Neural cell (in vitro differentiated cells): ENCODE measurements at regions not wholly inside any gene's neighbourhood (a gene's known extent, or its start where the extent isn't known, plus 50 kb on each side); places are given as distances from the start of the nearest gene placed in this dataset.

ENCODE experiments used
- H2AFZ ChIP-seq: fragments of 200-600, 300-800 bp; sonication (generic), shearing (Covaris generic); 2 replicates; pipeline ENCODE4 v1.6.0; 2014; ENCODE audit warnings: low read depth, mild to moderate bottlenecking, antibody characterized with exemption, low read length, moderate library complexity
- H3F3A ChIP-seq: fragments of 200-600 bp; shearing (Covaris generic); 2 replicates; pipeline ENCODE4 v1.6.1; 2016; ENCODE audit warnings: mild to moderate bottlenecking, moderate library complexity, mixed read lengths, antibody characterized with exemption, low read length; ENCODE audit not compliant: insufficient read depth, poor library complexity, severe bottlenecking
- H3K27ac ChIP-seq: fragments of 200-600, 300-800 bp; sonication (generic), shearing (Covaris generic); 2 replicates; pipeline ENCODE4 v1.5.1; 2014; ENCODE audit warnings: mild to moderate bottlenecking, low read length, moderate library complexity
- H3K27me3 ChIP-seq: fragments of 300-800, 200-600 bp; sonication (generic), shearing (Covaris generic); 2 replicates; pipeline ENCODE4 v1.6.0; 2014; ENCODE audit warnings: mild to moderate bottlenecking, low read depth, low read length, moderate library complexity; ENCODE audit not compliant: insufficient read depth
- H3K36me3 ChIP-seq: fragments of 300-800, 200-600 bp; sonication (generic), shearing (Covaris generic); 2 replicates; pipeline ENCODE4 v1.5.1; 2014; ENCODE audit warnings: mild to moderate bottlenecking, antibody characterized with exemption, low read length, moderate library complexity; ENCODE audit not compliant: insufficient read depth
- H3K4me2 ChIP-seq: fragments of 300-800, 200-600 bp; sonication (generic), shearing (Covaris generic); 2 replicates; pipeline ENCODE4 v1.6.0; 2014; ENCODE audit warnings: mild to moderate bottlenecking, low read length
- H3K4me3 ChIP-seq: fragments of 300-800, 200-600 bp; sonication (generic), shearing (Covaris generic); 2 replicates; pipeline ENCODE4 v1.5.1; 2014; ENCODE audit warnings: mild to moderate bottlenecking, low read length, moderate library complexity
- H3K79me2 ChIP-seq: fragments of 200-600 bp; shearing (Covaris generic); replicated peaks from 2 replicates; pipeline ENCODE4 v1.6.0; 2014; ENCODE audit warnings: mild to moderate bottlenecking, low read length, moderate library complexity; ENCODE audit not compliant: insufficient read depth
- H3K9ac ChIP-seq: fragments of 300-800, 200-600 bp; sonication (generic), shearing (Covaris generic); 2 replicates; pipeline ENCODE4 v1.6.1; 2016; ENCODE audit warnings: mild to moderate bottlenecking, low read length, mixed read lengths
- H3K9me2 ChIP-seq: fragments of 200-600 bp; shearing (Covaris generic); 2 replicates; pipeline ENCODE4 v1.6.1; 2016; ENCODE audit warnings: mild to moderate bottlenecking, low read length, mixed read lengths; ENCODE audit not compliant: insufficient read depth
- H3K9me3 ChIP-seq: fragments of 200-600, 300-800 bp; sonication (generic), shearing (Covaris generic); 2 replicates; pipeline ENCODE4 v1.6.1; 2016; ENCODE audit warnings: mild to moderate bottlenecking, mixed run types, low read length, moderate library complexity, mixed read lengths
- H4K20me1 ChIP-seq: fragments of 200-600 bp; shearing (Covaris generic); 2 replicates; pipeline ENCODE4 v1.6.1; 2016; ENCODE audit warnings: mild to moderate bottlenecking, mixed run types; ENCODE audit not compliant: insufficient read depth
- EP300 ChIP-seq: fragments of 450-650 bp; conservative IDR thresholded peaks from 2 replicates; pipeline ENCODE4 v1.6.1; 2014; ENCODE audit warnings: antibody characterized with exemption, mild to moderate bottlenecking, moderate library complexity; ENCODE audit not compliant: poor library complexity, severe bottlenecking
- EZH2 ChIP-seq: fragments of 200-600, 300-800 bp; shearing (Covaris generic), sonication (generic); IDR thresholded peaks from 2 replicates; pipeline ENCODE4 v1.6.1; 2014; ENCODE audit warnings: antibody characterized with exemption, low read length, borderline replicate concordance, mild to moderate bottlenecking; ENCODE audit not compliant: insufficient read depth, poor library complexity, severe bottlenecking
- MXI1 ChIP-seq: fragments of 450-650 bp; conservative IDR thresholded peaks from 2 replicates; pipeline ENCODE4 v1.6.1; 2014; ENCODE audit warnings: antibody characterized with exemption, mild to moderate bottlenecking; ENCODE audit not compliant: poor library complexity, severe bottlenecking
- POLR2AphosphoS5 ChIP-seq: IDR thresholded peaks from 2 replicates; pipeline ENCODE4 v1.6.1; 2012
- RAD21 ChIP-seq: fragments of 450-650 bp; conservative IDR thresholded peaks from 2 replicates; pipeline ENCODE4 v1.6.1; 2014; ENCODE audit warnings: antibody characterized with exemption, mild to moderate bottlenecking, moderate library complexity
- SMC3 ChIP-seq: fragments of 450-650 bp; conservative IDR thresholded peaks from 2 replicates; pipeline ENCODE4 v1.6.1; 2014; ENCODE audit warnings: antibody characterized with exemption, mild to moderate bottlenecking, moderate library complexity; ENCODE audit not compliant: poor library complexity
- TAF1 ChIP-seq: IDR thresholded peaks from 2 replicates; pipeline ENCODE4 v1.6.1; 2012; ENCODE audit warnings: low read depth
- TF ChIP-seq, protein P1 (sequence below): IDR thresholded peaks from 2 replicates; pipeline ENCODE4 v1.6.1; 2012; ENCODE audit warnings: borderline replicate concordance
- TF ChIP-seq, protein P2 (sequence below): fragments of 450-650 bp; IDR thresholded peaks from 2 replicates; pipeline ENCODE4 v1.5.1; 2014; ENCODE audit warnings: antibody characterized with exemption, mild to moderate bottlenecking, moderate library complexity; ENCODE audit not compliant: poor library complexity, severe bottlenecking

DNA sequence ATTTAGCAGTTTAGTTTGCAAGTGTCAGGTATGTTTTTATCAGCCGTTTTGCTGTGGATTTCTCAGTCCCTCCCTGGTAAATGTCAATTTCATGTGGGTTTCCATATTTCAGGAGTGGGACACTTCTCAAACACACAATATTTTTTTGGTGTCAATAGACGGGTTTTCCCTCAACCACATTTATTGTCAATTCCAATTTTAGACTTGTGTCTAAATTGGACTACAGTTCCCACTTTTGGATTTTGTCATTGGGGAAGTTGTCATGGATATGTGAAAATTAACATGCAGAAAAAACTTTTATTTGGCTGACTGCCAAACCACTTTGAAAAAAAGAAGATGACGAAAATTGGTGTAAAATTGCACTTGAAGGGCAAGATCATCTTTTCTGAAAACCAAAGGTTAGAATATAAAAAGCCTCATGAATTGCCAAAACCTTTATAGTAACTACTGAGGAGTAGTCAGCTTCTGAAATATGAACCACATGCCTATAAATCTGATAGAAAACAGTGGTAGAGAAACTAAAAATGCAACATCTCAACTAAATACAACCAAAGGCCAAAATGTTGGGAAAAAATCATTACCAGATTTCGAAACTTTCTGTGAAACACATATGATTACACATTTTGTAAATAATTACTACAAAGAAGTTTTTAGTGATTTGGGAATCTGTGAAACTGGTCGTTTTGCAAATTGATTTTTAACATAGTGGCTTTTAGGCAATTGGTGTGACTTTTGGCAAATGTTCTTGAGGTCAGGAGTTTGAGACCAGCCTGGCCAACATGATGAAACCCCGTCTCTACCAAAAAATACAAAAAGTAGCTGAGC is 106.4 kb downstream of the BCL2L11 start:
- Histone ChIP-seq H3K4me3 (no peak overlapping the region), H3F3A (no peaks in the 10 kb centered on the region), H3K36me3 (no peaks in the 10 kb centered on the region), H3K4me2 (no peak overlapping the region), H3K79me2 (no peaks in the 10 kb centered on the region), H2AFZ (no peak overlapping the region), H3K9me3 (no peaks in the 10 kb centered on the region), H3K9ac (no peak overlapping the region), H3K27ac (no peak overlapping the region), H3K9me2 (no peaks in the 10 kb centered on the region), H3K27me3 (no peaks in the 10 kb centered on the region), H4K20me1 (no peaks in the 10 kb centered on the region)
- TF ChIP-seq MXI1 (no peak), RAD21 (no peak), EP300 (no peak), EZH2 (no peak)
- TF ChIP-seq, protein P1, sequence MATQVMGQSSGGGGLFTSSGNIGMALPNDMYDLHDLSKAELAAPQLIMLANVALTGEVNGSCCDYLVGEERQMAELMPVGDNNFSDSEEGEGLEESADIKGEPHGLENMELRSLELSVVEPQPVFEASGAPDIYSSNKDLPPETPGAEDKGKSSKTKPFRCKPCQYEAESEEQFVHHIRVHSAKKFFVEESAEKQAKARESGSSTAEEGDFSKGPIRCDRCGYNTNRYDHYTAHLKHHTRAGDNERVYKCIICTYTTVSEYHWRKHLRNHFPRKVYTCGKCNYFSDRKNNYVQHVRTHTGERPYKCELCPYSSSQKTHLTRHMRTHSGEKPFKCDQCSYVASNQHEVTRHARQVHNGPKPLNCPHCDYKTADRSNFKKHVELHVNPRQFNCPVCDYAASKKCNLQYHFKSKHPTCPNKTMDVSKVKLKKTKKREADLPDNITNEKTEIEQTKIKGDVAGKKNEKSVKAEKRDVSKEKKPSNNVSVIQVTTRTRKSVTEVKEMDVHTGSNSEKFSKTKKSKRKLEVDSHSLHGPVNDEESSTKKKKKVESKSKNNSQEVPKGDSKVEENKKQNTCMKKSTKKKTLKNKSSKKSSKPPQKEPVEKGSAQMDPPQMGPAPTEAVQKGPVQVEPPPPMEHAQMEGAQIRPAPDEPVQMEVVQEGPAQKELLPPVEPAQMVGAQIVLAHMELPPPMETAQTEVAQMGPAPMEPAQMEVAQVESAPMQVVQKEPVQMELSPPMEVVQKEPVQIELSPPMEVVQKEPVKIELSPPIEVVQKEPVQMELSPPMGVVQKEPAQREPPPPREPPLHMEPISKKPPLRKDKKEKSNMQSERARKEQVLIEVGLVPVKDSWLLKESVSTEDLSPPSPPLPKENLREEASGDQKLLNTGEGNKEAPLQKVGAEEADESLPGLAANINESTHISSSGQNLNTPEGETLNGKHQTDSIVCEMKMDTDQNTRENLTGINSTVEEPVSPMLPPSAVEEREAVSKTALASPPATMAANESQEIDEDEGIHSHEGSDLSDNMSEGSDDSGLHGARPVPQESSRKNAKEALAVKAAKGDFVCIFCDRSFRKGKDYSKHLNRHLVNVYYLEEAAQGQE: no peak
- TF ChIP-seq, protein P2, sequence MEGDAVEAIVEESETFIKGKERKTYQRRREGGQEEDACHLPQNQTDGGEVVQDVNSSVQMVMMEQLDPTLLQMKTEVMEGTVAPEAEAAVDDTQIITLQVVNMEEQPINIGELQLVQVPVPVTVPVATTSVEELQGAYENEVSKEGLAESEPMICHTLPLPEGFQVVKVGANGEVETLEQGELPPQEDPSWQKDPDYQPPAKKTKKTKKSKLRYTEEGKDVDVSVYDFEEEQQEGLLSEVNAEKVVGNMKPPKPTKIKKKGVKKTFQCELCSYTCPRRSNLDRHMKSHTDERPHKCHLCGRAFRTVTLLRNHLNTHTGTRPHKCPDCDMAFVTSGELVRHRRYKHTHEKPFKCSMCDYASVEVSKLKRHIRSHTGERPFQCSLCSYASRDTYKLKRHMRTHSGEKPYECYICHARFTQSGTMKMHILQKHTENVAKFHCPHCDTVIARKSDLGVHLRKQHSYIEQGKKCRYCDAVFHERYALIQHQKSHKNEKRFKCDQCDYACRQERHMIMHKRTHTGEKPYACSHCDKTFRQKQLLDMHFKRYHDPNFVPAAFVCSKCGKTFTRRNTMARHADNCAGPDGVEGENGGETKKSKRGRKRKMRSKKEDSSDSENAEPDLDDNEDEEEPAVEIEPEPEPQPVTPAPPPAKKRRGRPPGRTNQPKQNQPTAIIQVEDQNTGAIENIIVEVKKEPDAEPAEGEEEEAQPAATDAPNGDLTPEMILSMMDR: no peak

DNA sequence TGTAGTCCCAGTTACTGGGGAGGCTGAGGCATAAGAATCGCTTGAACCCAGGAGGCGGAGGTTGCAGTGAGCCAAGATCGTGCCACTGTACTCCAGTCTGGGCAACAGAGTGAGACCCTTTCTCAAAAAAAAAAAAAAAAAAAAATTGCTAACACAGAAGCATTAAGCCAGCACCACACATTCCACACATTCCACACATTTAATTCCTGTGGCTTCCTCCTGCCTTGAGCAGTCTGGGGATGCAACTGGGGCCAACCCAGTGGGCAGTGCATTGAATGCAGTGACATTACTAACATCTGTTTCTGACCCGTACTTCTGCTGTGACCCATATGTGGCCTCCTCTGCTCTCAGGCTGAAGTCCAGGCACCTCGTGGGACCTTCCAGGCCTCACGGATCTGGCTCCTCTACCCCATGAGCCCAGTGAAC is 107.0 kb downstream of the BCL2L11 start:
- Histone ChIP-seq H2AFZ (no peak overlapping the region), H3K27ac (no peak overlapping the region), H3F3A (no peaks in the 10 kb centered on the region), H3K9me3 (no peaks in the 10 kb centered on the region), H3K4me3 (no peak overlapping the region), H3K27me3 (no peaks in the 10 kb centered on the region), H3K4me2 (no peak overlapping the region), H3K9ac (no peak overlapping the region), H3K9me2 (no peaks in the 10 kb centered on the region), H3K36me3 (no peaks in the 10 kb centered on the region), H4K20me1 (no peaks in the 10 kb centered on the region), H3K79me2 (no peaks in the 10 kb centered on the region)
- no peak for TF ChIP-seq TAF1
- no peak for TF ChIP-seq SMC3
- TF ChIP-seq POLR2AphosphoS5: no peak
- no peak for TF ChIP-seq MXI1
- TF ChIP-seq, protein P1: no peak
- TF ChIP-seq, protein P2: no peak
- TF ChIP-seq EP300: no peak
- no peak for TF ChIP-seq EZH2
- no peak for TF ChIP-seq RAD21
